GM12872 (cell line): ENCODE measurements at regions not wholly inside any gene's neighbourhood (a gene's known extent, or its start where the extent isn't known, plus 50 kb on each side); places are given as distances from the start of the nearest gene placed in this dataset.

Source experiments
- TF ChIP-seq, protein P1 (sequence below): IDR thresholded peaks from 3 replicates; pipeline ENCODE4 v1.5.1; 2011; ENCODE audit warnings: low read depth, mild to moderate bottlenecking, low read length, moderate library complexity; ENCODE audit not compliant: insufficient read depth

- TF ChIP-seq, protein P1, sequence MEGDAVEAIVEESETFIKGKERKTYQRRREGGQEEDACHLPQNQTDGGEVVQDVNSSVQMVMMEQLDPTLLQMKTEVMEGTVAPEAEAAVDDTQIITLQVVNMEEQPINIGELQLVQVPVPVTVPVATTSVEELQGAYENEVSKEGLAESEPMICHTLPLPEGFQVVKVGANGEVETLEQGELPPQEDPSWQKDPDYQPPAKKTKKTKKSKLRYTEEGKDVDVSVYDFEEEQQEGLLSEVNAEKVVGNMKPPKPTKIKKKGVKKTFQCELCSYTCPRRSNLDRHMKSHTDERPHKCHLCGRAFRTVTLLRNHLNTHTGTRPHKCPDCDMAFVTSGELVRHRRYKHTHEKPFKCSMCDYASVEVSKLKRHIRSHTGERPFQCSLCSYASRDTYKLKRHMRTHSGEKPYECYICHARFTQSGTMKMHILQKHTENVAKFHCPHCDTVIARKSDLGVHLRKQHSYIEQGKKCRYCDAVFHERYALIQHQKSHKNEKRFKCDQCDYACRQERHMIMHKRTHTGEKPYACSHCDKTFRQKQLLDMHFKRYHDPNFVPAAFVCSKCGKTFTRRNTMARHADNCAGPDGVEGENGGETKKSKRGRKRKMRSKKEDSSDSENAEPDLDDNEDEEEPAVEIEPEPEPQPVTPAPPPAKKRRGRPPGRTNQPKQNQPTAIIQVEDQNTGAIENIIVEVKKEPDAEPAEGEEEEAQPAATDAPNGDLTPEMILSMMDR, result no peak
Measured at GRCh38 chr21:17051054-17051453, 461.8 kb upstream of the CXADR start.

DNA sequence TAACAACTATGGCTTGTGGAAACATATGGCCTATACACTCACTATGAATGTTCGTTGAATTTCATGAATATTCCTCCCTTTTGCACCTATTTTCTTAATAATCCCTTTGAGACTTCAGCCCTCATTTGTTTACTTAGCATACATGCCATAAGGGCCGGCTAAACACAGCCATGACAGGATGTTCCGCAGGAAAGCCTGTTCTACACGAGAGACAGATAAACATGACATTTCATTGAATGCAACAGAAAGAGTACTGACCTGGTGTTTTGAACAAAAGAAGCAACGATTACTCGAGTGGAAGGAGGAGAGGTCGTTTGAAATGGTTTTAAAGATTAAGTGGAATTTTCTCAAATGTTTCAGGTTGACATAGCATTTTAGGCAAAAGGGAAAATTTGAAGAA, 459.5 kb upstream of the CXADR start:
- TF ChIP-seq, protein P1, result no peak

DNA sequence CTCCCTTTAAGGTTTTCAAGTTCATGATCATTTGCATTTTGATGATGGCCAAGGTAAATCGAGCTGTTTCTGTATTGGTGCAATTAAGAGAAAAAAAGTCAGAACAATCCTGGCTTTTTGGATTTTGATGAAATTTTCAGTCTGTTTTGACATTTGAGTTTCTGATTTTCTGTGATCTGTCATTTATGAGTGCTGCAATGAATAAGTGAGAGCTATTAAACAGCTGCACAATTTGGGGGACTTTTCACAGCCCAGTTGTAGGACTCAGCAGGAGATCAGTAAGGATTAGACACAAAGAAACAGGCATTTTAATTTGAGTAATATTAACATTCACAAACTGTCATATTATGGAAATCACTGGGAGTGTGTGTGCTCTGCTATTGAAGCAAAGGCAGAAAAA, 452.9 kb upstream of the CXADR start:
- TF ChIP-seq, protein P1, result no peak

DNA sequence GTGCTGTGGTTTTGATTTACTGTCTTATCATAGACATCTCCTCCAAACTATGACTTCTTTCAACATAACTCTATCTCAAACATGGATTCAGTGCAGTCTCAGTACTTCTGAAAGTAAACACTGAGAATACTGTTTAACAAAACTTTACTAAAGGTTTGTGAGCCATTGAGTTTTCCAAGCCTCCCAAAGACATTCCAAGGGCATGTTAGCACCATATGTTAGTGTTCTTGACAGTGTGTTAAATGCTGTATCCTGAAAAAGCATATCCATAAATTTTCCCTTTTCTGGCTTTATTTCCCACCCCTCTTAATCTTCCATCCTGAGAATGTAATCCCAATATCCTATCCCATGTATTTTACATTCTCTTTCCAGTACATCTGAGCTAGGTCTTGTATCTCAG, 446.8 kb upstream of the CXADR start:
- TF ChIP-seq, protein P1, result no peak

DNA sequence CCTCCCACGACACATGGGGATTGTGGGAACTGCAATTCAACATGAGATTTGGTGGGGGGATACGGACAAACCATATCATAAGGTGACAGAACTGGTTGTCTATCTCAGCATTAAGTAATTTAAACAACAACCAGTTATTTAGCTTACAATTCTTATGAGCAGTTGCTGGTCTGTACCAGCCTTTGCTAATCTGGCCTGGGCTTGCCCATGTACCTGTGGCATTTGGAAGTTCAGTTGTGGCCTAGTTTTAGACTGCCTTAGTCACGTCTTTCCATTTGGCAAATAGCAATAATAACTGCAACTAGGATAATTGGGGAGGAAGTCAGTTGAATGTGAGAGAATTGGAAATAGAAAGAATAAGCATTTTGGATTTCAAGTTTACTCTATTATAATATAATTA, 441.8 kb upstream of the CXADR start:
- TF ChIP-seq, protein P1, result no peak

DNA sequence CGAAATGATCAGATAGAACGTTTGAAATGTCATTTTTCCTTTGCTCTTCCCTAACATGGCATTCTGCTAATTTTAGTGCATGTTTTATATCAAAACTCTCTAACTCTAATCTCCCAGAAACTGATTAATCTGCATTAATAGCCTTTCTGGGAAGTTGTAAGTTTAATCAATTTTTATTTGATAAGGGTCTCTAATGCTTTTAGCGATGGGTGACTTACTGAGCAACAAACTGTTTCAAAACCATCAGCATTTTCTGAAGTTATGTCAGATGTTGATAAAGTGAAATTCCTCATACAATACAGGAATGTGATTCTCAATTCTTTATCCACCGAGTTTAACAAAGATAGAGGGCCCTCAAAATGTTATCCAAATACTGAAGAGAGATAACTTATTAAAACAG, 431.6 kb upstream of the CXADR start:
- TF ChIP-seq, protein P1, result no peak

- TF ChIP-seq, protein P1, result no peak
Measured at GRCh38 chr21:17082843-17083483, 429.9 kb upstream of the CXADR start.

- TF ChIP-seq, protein P1, result no peak
Measured at GRCh38 chr21:17085707-17086106, 427.1 kb upstream of the CXADR start.
